Natural killer cell treated with Interleukin-12 subunit alpha and Interleukin-12 subunit beta and Interleukin-15 and Interleukin-18, amount 100 ng/mL, for 72 hours (primary cell): ENCODE measurements at regions not wholly inside any gene's neighbourhood (a gene's known extent, or its start where the extent isn't known, plus 50 kb on each side); places are given as distances from the start of the nearest gene placed in this dataset.
A peak's percentile ranks its signal among the peaks of the same experiment; 100 is the strongest.

Source experiments
- ATAC-seq, 2 donors: fragments of 150-1000 bp; cut with Tn5 transposase in 1 of 2; sonication (Bioruptor Pico), chemical (Tn5 transposase) in 1 of 2; 2 replicates each; pipeline ENCODE4 v1.10.0; 2021
- DNase-seq: peaks from one replicate; pipeline ENCODE4 v3.0.0; 2022; ENCODE audit warnings: low spot score
- H3K27ac Mint-ChIP-seq, 2 donors: 1 replicate in 1 of 2; 2 replicates in 1 of 2; pipeline ENCODE4 v1.8.0; 2022; ENCODE audit warnings: mixed read lengths in 2 of 2, mild to moderate bottlenecking in 1 of 2, moderate library complexity in 1 of 2
- H3K27me3 Mint-ChIP-seq, 2 donors: 1 replicate in 1 of 2; 2 replicates in 1 of 2; pipeline ENCODE4 v1.8.0; 2022; ENCODE audit warnings: mixed read lengths in 2 of 2
- H3K36me3 Mint-ChIP-seq: one replicate; pipeline ENCODE4 v1.8.0; 2022; ENCODE audit warnings: mixed read lengths
- H3K4me1 Mint-ChIP-seq, 2 donors: 1 replicate in 1 of 2; 2 replicates in 1 of 2; pipeline ENCODE4 v1.8.0; 2022; ENCODE audit warnings: low read depth in 2 of 2, mixed read lengths in 2 of 2, mild to moderate bottlenecking in 1 of 2
- H3K4me3 Mint-ChIP-seq: one replicate; pipeline ENCODE4 v1.8.0; 2022; ENCODE audit warnings: mixed read lengths
- H3K9me3 Mint-ChIP-seq: 2 replicates; pipeline ENCODE4 v1.8.0; 2022; ENCODE audit warnings: mixed read lengths

DNA sequence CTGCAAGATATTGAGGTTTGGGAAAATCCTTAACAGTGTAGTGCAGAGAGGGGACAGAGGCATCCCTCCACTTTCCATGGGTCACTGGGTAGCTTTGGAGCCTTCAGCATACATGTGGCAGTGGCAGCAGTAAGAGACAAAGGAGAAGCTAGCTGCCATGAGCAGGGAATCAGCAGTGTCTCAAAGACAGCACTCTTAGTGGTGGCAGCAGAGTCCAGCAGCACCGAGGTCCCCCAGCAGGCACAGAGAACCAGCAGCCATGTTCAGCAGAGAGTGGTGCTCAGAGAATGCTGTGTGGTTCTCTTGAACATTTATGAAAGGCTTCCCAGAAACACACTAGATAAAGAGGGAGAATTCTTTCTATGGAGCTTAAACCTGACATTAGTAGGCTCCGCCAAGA is 308.5 kb downstream of the CENPC start:
- no peaks in the 10 kb centered on the region for H3K4me1 Mint-ChIP-seq
- H3K4me3 Mint-ChIP-seq: no peak overlapping the region
- H3K36me3 Mint-ChIP-seq: no peaks in the 10 kb centered on the region
- no peak for ATAC-seq
- DNase-seq: no peak
- no peaks in the 10 kb centered on the region for H3K27me3 Mint-ChIP-seq
- no peaks in the 10 kb centered on the region for H3K9me3 Mint-ChIP-seq
- H3K27ac Mint-ChIP-seq: no peak overlapping the region

DNA sequence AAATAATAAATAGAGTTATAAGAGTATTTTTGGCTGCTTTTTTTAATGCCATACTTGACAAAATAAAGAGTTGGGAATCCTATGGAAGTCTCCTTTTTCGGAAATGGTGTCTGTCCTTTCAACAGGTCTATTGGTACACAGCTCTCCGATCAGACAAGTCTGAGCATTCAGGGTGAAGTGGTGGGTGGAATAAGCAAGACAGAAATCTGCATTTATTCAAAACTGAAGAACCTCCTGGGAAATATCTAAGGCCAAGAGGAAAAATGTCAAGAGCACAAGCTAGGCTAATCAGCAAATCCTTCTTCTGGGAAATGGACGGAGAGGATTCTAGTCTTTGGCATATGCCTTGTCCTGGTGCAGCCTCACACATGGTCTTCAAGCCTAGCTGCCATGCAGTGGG is 309.0 kb downstream of the CENPC start:
- H3K27ac Mint-ChIP-seq: no peak overlapping the region
- H3K9me3 Mint-ChIP-seq: no peaks in the 10 kb centered on the region
- H3K4me3 Mint-ChIP-seq: no peak overlapping the region
- no peaks in the 10 kb centered on the region for H3K36me3 Mint-ChIP-seq
- no peaks in the 10 kb centered on the region for H3K4me1 Mint-ChIP-seq
- no peak for ATAC-seq
- no peak for DNase-seq
- no peaks in the 10 kb centered on the region for H3K27me3 Mint-ChIP-seq

DNA sequence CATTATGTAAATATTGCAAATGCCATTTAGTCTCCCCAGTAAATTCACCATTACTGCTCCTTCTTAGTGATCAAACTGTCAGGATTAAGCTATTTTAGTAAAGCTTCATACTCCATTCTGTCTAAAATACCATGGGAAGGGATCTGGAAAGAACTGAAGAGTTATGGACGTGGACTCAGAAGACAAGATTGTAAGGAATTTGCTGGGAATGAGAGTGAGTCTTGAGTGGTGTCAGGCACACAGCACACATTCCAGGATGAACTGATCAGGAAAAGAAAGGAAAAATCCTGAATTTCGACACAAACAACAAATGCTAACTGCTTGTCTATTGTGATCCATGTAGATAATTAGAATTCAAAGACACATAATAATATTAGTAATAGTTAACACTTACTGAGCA is 311.0 kb downstream of the CENPC start:
- Mint-ChIP-seq H3K4me1 (no peaks in the 10 kb centered on the region), H3K9me3 (no peaks in the 10 kb centered on the region), H3K36me3 (no peaks in the 10 kb centered on the region), H3K27ac (no peak overlapping the region), H3K27me3 (no peaks in the 10 kb centered on the region), H3K4me3 (no peak overlapping the region)
- DNase-seq: no peak
- no peak for ATAC-seq

DNA sequence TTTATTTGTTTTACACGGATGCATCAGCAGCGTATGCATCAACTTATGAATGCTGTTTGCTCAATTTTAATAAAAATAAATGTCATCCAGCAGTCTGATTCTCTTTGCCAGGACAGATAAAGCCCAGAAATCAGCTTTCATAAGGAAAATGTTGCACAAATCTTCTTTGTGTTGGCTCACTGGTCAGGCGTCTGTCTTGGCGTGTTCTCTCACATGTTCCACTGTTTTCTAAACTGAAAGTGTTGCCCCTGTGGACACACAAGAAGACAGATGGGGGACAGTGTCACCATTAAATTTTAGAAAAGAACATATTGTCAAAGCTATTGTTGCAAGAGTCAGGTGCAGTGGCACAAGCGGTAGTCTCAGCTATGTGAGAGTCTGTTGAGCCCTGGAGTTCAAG is 316.2 kb downstream of the CENPC start:
- Mint-ChIP-seq H3K9me3 (peaks cover 2% of the 10 kb centered on the region), H3K36me3 (no peaks in the 10 kb centered on the region), H3K27me3 (no peaks in the 10 kb centered on the region), H3K4me3 (no peak overlapping the region), H3K27ac (no peak overlapping the region), H3K4me1 (no peaks in the 10 kb centered on the region)
- DNase-seq: no peak
- ATAC-seq: no peak

DNA sequence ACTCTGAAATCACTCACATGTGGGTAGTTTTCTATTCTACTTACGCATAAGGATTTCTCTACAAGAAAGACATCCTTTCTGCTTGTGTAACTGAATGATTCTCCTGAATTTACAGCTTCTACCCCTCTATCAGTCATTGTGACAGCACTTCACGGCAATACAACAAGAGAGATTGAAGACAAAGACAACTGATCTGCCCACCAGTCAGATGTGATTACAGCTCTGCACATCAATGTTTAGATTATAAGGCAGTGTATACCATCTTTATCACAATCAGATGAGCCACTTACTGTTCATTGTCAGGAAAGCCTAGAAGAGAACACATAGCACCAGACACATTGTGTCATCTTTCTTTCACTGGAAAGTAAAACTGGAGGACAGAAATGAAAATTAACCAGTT is 324.4 kb downstream of the CENPC start:
- ATAC-seq (no peak), DNase-seq (no peak)
- H3K4me3 Mint-ChIP-seq: no peak overlapping the region
- no peaks in the 10 kb centered on the region for H3K27me3 Mint-ChIP-seq
- no peaks in the 10 kb centered on the region for H3K4me1 Mint-ChIP-seq
- H3K36me3 Mint-ChIP-seq: no peaks in the 10 kb centered on the region
- H3K9me3 Mint-ChIP-seq: peaks cover 6% of the 10 kb centered on the region
- no peak overlapping the region for H3K27ac Mint-ChIP-seq

DNA sequence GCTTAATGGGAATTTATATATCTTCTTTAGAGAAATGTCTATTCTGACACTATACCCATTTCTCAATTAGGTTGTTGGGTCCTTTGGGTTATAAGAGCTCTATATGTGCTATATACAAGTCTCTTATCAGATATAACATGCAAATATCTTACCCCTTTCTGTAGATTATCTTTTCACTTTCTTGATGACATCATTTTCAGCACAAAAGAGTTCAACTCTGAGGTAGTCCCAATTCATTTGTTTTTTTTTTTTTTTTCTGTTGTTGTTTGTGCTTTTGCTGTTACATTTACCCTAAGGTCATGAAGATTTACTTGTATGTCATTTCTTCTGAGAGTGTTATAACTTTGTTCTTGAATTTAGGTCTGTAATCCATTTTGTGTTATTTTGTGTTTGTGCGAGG is 326.4 kb downstream of the CENPC start:
- no peaks in the 10 kb centered on the region for H3K27me3 Mint-ChIP-seq
- peaks cover 9% of the 10 kb centered on the region for H3K9me3 Mint-ChIP-seq
- no peak overlapping the region for H3K27ac Mint-ChIP-seq
- DNase-seq: no peak
- H3K4me3 Mint-ChIP-seq: no peak overlapping the region
- no peak for ATAC-seq
- no peaks in the 10 kb centered on the region for H3K4me1 Mint-ChIP-seq
- no peaks in the 10 kb centered on the region for H3K36me3 Mint-ChIP-seq

DNA sequence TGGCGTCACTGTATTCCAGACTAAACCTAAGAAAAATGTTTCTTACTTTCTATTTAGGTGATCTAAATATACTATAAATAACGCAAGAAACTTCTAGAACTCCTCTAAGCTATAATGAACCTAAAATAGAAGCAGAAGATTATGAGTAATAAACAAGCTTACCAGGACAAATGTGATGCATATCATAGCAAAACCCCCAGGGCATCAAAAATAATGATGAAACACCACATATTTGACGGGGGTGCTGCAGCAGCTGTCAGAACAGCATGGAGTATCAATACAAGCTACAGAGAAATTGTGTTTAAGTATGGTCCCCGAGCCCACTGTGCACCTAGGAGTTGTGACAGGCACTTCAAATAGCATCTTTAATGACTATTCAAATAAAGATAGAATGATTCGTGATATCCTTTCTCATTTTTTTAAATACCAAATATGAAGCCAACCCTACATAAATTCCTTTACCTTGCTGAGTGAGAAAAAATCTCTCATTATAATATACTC is 337.3 kb downstream of the CENPC start:
- no peaks in the 10 kb centered on the region for H3K36me3 Mint-ChIP-seq
- no peak for ATAC-seq
- H3K4me1 Mint-ChIP-seq: no peaks in the 10 kb centered on the region
- H3K4me3 Mint-ChIP-seq: no peak overlapping the region
- no peaks in the 10 kb centered on the region for H3K27me3 Mint-ChIP-seq
- no peak for DNase-seq
- H3K27ac Mint-ChIP-seq: no peak overlapping the region
- peaks cover 5% of the 10 kb centered on the region for H3K9me3 Mint-ChIP-seq

DNA sequence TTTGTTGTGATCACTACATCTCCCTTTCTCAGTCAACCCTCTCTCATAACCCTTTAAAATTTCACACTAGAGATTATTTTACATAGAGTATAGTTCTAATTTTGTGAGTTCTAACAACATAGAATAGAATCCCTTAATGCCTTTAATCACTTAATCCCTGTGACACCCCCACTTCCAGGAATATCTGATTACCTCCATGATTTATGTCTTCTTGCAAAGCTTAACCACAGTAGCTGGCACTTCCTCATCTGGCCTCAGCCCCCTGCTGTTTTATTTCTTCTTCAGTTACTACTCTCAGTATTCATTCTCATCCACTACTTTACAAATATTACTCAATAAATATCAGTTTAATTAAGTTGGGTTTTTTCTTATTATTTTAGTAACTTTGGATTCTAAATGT is 340.9 kb downstream of the CENPC start:
- H3K9me3 Mint-ChIP-seq: peaks cover 5% of the 10 kb centered on the region
- H3K4me3 Mint-ChIP-seq: no peak overlapping the region
- H3K27ac Mint-ChIP-seq: no peak overlapping the region

DNA sequence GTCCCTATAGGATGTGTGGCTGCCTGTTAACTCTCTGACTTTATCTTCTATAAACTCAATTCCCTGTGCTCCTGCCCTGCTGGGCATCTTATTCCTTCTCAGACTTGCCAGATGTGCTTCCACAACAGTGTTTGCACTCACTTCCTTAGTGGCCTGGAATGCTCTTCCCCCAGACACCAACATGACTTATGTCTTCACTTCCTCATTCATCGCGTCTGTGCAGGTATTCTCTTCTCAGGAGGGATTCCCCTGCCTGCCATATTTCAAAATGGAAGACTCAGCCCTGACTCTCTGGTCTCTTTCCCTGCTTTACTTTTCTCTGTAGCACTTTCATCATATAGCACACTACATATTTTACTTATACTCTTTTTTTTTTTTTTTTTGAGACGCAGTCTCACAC is 344.0 kb downstream of the CENPC start:
- ATAC-seq: no peak

More for the DNA sequence above, 340.9 kb downstream of the CENPC start:
- no peaks in the 10 kb centered on the region for H3K4me1 Mint-ChIP-seq
- ATAC-seq: no peak
- no peaks in the 10 kb centered on the region for H3K36me3 Mint-ChIP-seq
- no peaks in the 10 kb centered on the region for H3K27me3 Mint-ChIP-seq
- DNase-seq: no peak

DNA sequence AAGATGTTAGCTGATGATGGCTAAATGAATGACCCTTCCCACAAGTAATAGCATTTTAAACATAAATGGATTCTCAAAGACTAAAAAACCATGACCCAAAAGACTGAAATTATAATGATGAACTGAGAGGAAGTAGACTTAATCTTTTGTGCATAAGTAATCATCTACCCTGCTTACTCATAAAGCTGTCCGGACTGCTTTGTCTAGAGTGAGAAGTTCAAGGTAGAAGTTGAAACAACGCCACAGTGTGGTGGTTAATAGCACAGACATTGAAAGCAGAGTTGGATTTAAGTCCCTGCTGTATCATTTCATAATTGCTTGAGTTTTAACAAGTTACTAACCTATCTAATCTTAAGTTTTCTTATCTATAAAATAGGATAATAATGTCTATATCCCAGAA is 346.6 kb downstream of the CENPC start:
- Mint-ChIP-seq H3K27me3 (no peaks in the 10 kb centered on the region), H3K36me3 (no peaks in the 10 kb centered on the region), H3K9me3 (peaks cover 8% of the 10 kb centered on the region), H3K4me3 (no peak overlapping the region), H3K27ac (no peak overlapping the region), H3K4me1 (no peaks in the 10 kb centered on the region)
- no peak for ATAC-seq
- no peak for DNase-seq

More for the DNA sequence above, 344.0 kb downstream of the CENPC start:
- H3K27ac Mint-ChIP-seq: no peak overlapping the region
- H3K4me1 Mint-ChIP-seq: no peaks in the 10 kb centered on the region
- H3K36me3 Mint-ChIP-seq: no peaks in the 10 kb centered on the region
- H3K27me3 Mint-ChIP-seq: no peaks in the 10 kb centered on the region
- H3K9me3 Mint-ChIP-seq: peaks cover 5% of the 10 kb centered on the region
- H3K4me3 Mint-ChIP-seq: no peak overlapping the region
- DNase-seq: no peak

DNA sequence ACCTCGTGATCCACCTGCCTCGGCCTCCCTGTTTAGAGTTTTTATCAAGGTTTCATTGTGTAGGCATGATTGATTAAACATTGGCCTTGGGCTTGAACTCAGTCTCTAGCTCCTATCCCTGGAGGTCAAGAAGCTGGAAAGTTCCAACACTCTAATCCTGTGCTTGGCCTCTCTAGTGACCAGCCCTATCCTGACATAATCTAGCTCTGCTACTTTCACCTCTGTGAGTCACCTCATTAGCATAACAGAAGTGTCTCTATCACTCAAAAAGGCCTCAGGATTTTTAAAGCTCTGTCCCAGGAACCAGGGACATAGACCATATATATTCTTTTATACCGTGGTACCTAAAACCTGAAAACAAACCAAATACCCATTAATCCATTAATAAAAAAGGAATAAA is 377.5 kb downstream of the CENPC start:
- Mint-ChIP-seq H3K27me3 (no peaks in the 10 kb centered on the region), H3K9me3 (peaks cover 2% of the 10 kb centered on the region), H3K4me1 (no peaks in the 10 kb centered on the region), H3K27ac (no peak overlapping the region), H3K36me3 (no peaks in the 10 kb centered on the region), H3K4me3 (no peak overlapping the region)
- DNase-seq: no peak
- no peak for ATAC-seq

DNA sequence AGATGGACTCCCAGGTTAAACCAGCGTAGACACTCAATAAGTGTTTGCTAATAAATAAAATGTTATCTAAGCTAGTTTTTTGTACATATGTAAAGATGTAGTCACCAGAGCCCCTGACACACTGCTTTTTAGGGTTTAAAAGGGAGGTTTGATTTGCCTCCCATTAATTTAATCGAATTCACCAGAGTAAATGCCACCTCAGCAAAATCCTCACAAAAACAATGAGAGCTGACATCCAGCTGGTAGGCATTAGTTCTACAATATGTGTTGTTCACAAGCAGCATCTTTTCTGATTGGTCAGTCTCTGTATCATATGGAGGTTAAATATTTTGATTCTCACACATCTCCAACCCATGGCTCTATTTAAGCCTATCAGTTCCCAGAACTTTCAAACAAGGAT is 382.6 kb downstream of the CENPC start:
- H3K27me3 Mint-ChIP-seq: no peaks in the 10 kb centered on the region
- DNase-seq: no peak
- no peaks in the 10 kb centered on the region for H3K36me3 Mint-ChIP-seq
- no peak for ATAC-seq
- H3K4me3 Mint-ChIP-seq: no peak overlapping the region
- H3K9me3 Mint-ChIP-seq: peaks cover 9% of the 10 kb centered on the region
- no peak overlapping the region for H3K27ac Mint-ChIP-seq
- no peaks in the 10 kb centered on the region for H3K4me1 Mint-ChIP-seq

DNA sequence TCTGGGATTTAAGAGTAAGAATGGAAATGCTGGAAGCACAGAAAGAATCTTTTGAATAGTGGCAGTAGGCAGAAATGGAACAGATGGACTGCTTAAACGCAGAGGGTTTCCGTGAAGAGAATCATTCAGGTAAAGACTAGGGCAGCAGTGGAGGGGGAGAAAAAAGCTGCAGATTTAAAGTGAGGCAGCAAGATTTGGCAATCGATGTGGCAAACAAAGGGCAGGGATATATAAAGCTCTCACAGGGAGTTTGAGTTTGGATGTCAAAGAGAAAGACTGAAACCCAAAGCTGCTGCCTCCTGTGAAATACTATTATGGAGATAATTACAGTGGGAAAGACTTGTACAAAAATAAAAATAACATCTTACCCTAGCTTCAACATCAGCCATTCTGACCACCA is 384.0 kb downstream of the CENPC start:
- H3K9me3 Mint-ChIP-seq: peaks cover 9% of the 10 kb centered on the region
- ATAC-seq: no peak
- DNase-seq: no peak
- no peaks in the 10 kb centered on the region for H3K27me3 Mint-ChIP-seq
- no peaks in the 10 kb centered on the region for H3K36me3 Mint-ChIP-seq
- no peaks in the 10 kb centered on the region for H3K4me1 Mint-ChIP-seq
- H3K4me3 Mint-ChIP-seq: no peak overlapping the region
- H3K27ac Mint-ChIP-seq: no peak overlapping the region

DNA sequence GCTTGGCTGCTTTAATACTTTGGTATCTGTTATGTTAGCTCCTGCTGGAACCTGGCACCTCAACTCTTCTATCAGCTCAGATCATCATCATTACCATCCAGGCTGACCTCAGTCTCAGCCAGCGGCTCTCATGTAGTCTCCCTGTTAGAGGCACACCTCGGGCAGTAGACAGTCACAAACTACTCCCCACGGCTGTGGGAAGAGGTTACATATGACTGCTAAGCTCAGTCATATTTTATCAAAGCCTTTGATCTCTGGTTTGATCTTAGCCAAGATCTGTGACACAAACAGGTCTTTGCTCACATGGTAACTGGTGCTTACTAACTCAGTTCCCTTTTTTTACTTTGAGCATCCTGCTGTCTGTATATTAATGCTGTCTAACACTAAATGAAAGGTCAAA is 384.9 kb downstream of the CENPC start:
- Mint-ChIP-seq H3K27me3 (no peaks in the 10 kb centered on the region), H3K36me3 (no peaks in the 10 kb centered on the region), H3K9me3 (peaks cover 9% of the 10 kb centered on the region), H3K27ac (no peak overlapping the region), H3K4me1 (no peaks in the 10 kb centered on the region), H3K4me3 (no peak overlapping the region)
- DNase-seq (no peak), ATAC-seq (peak in 1 of 2 donors; percentile 68)

DNA sequence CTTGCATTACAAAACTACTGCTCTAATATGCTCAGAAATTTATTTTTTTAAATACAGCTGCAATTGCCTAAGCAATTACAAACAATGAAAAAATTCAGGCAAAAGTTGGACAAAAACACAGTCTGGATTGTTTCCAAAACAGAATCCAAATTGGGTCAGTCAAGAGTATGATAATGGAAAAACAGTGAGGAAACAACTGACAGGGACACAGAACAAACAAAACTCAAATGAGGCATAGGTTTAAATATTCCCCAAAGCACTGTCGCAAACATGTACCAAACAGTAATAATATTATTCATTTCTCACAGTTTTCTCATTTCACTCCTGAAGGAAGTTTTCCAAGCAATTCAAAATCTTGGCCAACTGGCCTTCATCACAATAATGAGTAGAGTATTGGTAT is 386.6 kb downstream of the CENPC start:
- H3K4me3 Mint-ChIP-seq: no peak overlapping the region
- ATAC-seq: no peak
- H3K36me3 Mint-ChIP-seq: no peaks in the 10 kb centered on the region
- H3K27me3 Mint-ChIP-seq: no peaks in the 10 kb centered on the region
- no peaks in the 10 kb centered on the region for H3K4me1 Mint-ChIP-seq
- no peak overlapping the region for H3K27ac Mint-ChIP-seq
- H3K9me3 Mint-ChIP-seq: peaks cover 9% of the 10 kb centered on the region
- no peak for DNase-seq
